ENCODE measurements at regions not wholly inside any gene's neighbourhood (a gene's known extent, or its start where the extent isn't known, plus 50 kb on each side); places are given as distances from the start of the nearest gene placed in this dataset.

GRCh38 chr14:106579084-106579483, 1052.7 kb downstream of the TMEM121 start (continued):
- TF ChIP-seq, protein P1, sequence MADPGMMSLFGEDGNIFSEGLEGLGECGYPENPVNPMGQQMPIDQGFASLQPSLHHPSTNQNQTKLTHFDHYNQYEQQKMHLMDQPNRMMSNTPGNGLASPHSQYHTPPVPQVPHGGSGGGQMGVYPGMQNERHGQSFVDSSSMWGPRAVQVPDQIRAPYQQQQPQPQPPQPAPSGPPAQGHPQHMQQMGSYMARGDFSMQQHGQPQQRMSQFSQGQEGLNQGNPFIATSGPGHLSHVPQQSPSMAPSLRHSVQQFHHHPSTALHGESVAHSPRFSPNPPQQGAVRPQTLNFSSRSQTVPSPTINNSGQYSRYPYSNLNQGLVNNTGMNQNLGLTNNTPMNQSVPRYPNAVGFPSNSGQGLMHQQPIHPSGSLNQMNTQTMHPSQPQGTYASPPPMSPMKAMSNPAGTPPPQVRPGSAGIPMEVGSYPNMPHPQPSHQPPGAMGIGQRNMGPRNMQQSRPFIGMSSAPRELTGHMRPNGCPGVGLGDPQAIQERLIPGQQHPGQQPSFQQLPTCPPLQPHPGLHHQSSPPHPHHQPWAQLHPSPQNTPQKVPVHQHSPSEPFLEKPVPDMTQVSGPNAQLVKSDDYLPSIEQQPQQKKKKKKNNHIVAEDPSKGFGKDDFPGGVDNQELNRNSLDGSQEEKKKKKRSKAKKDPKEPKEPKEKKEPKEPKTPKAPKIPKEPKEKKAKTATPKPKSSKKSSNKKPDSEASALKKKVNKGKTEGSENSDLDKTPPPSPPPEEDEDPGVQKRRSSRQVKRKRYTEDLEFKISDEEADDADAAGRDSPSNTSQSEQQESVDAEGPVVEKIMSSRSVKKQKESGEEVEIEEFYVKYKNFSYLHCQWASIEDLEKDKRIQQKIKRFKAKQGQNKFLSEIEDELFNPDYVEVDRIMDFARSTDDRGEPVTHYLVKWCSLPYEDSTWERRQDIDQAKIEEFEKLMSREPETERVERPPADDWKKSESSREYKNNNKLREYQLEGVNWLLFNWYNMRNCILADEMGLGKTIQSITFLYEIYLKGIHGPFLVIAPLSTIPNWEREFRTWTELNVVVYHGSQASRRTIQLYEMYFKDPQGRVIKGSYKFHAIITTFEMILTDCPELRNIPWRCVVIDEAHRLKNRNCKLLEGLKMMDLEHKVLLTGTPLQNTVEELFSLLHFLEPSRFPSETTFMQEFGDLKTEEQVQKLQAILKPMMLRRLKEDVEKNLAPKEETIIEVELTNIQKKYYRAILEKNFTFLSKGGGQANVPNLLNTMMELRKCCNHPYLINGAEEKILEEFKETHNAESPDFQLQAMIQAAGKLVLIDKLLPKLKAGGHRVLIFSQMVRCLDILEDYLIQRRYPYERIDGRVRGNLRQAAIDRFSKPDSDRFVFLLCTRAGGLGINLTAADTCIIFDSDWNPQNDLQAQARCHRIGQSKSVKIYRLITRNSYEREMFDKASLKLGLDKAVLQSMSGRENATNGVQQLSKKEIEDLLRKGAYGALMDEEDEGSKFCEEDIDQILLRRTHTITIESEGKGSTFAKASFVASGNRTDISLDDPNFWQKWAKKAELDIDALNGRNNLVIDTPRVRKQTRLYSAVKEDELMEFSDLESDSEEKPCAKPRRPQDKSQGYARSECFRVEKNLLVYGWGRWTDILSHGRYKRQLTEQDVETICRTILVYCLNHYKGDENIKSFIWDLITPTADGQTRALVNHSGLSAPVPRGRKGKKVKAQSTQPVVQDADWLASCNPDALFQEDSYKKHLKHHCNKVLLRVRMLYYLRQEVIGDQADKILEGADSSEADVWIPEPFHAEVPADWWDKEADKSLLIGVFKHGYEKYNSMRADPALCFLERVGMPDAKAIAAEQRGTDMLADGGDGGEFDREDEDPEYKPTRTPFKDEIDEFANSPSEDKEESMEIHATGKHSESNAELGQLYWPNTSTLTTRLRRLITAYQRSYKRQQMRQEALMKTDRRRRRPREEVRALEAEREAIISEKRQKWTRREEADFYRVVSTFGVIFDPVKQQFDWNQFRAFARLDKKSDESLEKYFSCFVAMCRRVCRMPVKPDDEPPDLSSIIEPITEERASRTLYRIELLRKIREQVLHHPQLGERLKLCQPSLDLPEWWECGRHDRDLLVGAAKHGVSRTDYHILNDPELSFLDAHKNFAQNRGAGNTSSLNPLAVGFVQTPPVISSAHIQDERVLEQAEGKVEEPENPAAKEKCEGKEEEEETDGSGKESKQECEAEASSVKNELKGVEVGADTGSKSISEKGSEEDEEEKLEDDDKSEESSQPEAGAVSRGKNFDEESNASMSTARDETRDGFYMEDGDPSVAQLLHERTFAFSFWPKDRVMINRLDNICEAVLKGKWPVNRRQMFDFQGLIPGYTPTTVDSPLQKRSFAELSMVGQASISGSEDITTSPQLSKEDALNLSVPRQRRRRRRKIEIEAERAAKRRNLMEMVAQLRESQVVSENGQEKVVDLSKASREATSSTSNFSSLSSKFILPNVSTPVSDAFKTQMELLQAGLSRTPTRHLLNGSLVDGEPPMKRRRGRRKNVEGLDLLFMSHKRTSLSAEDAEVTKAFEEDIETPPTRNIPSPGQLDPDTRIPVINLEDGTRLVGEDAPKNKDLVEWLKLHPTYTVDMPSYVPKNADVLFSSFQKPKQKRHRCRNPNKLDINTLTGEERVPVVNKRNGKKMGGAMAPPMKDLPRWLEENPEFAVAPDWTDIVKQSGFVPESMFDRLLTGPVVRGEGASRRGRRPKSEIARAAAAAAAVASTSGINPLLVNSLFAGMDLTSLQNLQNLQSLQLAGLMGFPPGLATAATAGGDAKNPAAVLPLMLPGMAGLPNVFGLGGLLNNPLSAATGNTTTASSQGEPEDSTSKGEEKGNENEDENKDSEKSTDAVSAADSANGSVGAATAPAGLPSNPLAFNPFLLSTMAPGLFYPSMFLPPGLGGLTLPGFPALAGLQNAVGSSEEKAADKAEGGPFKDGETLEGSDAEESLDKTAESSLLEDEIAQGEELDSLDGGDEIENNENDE (IDR thresholded peaks at IDR 0.05; ENCODE audit: insufficient replicate concordance, low read length), result no peak
- TF ChIP-seq TEAD4 (IDR thresholded peaks at IDR 0.05; ENCODE audit: low read depth, low read length) (no peak), KDM1A (IDR thresholded peaks at IDR 0.05; ENCODE audit: borderline replicate concordance, low read length) (no peak), PHF8 (conservative IDR thresholded peaks at IDR 0.05; ENCODE audit: low read depth, low read length) (no peak), GTF2F1 (IDR thresholded peaks at IDR 0.05; ENCODE audit: borderline replicate concordance, low read depth, low read length) (no peak), CTBP2 (IDR thresholded peaks at IDR 0.05; ENCODE audit: borderline replicate concordance, insufficient read depth, insufficient read length, low read length) (no peak), RBBP5 (IDR thresholded peaks at IDR 0.05; ENCODE audit: borderline replicate concordance, low read depth, low read length) (no peak), CREB1 (IDR thresholded peaks at IDR 0.05) (no peak), YY1 (IDR thresholded peaks at IDR 0.05; ENCODE audit: low read depth, low read length) (no peak)

Measured in H1 (cell line).